ENCODE measurements at regions not wholly inside any gene's neighbourhood (a gene's known extent, or its start where the extent isn't known, plus 50 kb on each side); places are given as distances from the start of the nearest gene placed in this dataset.

DNA sequence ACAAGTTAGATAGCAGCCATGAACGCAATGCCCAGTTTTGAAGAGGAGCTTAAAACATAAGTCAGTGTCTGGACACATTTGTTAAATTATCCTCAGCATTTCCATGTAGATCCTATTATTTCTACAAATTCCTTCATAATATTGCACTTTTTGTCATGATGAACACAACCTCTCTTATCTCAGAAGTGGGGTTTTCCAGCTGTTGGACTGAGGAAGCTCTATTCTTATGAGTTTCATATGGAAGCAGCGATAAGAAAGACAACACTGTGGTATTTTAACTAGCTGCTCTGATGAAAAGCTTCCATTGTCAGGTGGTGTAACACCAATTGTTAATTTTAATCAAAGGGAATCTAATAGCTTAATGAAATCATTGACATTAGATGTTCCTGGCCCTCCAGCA lies 308.7 kb downstream of the GBA3 start (continued):
- TF ChIP-seq, protein P1, sequence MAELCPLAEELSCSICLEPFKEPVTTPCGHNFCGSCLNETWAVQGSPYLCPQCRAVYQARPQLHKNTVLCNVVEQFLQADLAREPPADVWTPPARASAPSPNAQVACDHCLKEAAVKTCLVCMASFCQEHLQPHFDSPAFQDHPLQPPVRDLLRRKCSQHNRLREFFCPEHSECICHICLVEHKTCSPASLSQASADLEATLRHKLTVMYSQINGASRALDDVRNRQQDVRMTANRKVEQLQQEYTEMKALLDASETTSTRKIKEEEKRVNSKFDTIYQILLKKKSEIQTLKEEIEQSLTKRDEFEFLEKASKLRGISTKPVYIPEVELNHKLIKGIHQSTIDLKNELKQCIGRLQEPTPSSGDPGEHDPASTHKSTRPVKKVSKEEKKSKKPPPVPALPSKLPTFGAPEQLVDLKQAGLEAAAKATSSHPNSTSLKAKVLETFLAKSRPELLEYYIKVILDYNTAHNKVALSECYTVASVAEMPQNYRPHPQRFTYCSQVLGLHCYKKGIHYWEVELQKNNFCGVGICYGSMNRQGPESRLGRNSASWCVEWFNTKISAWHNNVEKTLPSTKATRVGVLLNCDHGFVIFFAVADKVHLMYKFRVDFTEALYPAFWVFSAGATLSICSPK (IDR thresholded peaks at IDR 0.05; ENCODE audit: borderline replicate concordance), result no peak
- TF ChIP-seq ATF1 (CRISPR knock-in tag; IDR thresholded peaks at IDR 0.05) (no peak), ATF1 (tag; IDR thresholded peaks at IDR 0.05) (no peak), CREM (IDR thresholded peaks at IDR 0.05; ENCODE audit: low read depth) (no peak), CCNT2 (IDR thresholded peaks at IDR 0.05; ENCODE audit: borderline replicate concordance, extremely low read depth, insufficient read length, low read depth, low read length) (peak; percentile 27), DPF2 (IDR thresholded peaks at IDR 0.05) (peak; percentile 64), ZNF830 (CRISPR knock-in tag; IDR thresholded peaks at IDR 0.05) (no peak), EP400 (IDR thresholded peaks at IDR 0.05) (no peak), HNRNPUL1 (IDR thresholded peaks at IDR 0.05; ENCODE audit: low read length) (no peak), DDX20 (tag; IDR thresholded peaks at IDR 0.05; ENCODE audit: low read depth) (no peak), ZNF174 (CRISPR knock-in tag; IDR thresholded peaks at IDR 0.05) (no peak)
- TF ChIP-seq, protein P2, sequence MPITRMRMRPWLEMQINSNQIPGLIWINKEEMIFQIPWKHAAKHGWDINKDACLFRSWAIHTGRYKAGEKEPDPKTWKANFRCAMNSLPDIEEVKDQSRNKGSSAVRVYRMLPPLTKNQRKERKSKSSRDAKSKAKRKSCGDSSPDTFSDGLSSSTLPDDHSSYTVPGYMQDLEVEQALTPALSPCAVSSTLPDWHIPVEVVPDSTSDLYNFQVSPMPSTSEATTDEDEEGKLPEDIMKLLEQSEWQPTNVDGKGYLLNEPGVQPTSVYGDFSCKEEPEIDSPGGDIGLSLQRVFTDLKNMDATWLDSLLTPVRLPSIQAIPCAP (CRISPR knock-in tag; IDR thresholded peaks at IDR 0.05; ENCODE audit: borderline replicate concordance), result no peak
- TF ChIP-seq, protein P3, sequence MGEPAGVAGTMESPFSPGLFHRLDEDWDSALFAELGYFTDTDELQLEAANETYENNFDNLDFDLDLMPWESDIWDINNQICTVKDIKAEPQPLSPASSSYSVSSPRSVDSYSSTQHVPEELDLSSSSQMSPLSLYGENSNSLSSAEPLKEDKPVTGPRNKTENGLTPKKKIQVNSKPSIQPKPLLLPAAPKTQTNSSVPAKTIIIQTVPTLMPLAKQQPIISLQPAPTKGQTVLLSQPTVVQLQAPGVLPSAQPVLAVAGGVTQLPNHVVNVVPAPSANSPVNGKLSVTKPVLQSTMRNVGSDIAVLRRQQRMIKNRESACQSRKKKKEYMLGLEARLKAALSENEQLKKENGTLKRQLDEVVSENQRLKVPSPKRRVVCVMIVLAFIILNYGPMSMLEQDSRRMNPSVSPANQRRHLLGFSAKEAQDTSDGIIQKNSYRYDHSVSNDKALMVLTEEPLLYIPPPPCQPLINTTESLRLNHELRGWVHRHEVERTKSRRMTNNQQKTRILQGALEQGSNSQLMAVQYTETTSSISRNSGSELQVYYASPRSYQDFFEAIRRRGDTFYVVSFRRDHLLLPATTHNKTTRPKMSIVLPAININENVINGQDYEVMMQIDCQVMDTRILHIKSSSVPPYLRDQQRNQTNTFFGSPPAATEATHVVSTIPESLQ (CRISPR knock-in tag; IDR thresholded peaks at IDR 0.05), result no peak
- TF ChIP-seq, protein P4, sequence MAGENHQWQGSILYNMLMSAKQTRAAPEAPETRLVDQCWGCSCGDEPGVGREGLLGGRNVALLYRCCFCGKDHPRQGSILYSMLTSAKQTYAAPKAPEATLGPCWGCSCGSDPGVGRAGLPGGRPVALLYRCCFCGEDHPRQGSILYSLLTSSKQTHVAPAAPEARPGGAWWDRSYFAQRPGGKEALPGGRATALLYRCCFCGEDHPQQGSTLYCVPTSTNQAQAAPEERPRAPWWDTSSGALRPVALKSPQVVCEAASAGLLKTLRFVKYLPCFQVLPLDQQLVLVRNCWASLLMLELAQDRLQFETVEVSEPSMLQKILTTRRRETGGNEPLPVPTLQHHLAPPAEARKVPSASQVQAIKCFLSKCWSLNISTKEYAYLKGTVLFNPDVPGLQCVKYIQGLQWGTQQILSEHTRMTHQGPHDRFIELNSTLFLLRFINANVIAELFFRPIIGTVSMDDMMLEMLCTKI (IDR thresholded peaks at IDR 0.05; ENCODE audit: partially characterized antibody), result no peak
- TF ChIP-seq, protein P5, sequence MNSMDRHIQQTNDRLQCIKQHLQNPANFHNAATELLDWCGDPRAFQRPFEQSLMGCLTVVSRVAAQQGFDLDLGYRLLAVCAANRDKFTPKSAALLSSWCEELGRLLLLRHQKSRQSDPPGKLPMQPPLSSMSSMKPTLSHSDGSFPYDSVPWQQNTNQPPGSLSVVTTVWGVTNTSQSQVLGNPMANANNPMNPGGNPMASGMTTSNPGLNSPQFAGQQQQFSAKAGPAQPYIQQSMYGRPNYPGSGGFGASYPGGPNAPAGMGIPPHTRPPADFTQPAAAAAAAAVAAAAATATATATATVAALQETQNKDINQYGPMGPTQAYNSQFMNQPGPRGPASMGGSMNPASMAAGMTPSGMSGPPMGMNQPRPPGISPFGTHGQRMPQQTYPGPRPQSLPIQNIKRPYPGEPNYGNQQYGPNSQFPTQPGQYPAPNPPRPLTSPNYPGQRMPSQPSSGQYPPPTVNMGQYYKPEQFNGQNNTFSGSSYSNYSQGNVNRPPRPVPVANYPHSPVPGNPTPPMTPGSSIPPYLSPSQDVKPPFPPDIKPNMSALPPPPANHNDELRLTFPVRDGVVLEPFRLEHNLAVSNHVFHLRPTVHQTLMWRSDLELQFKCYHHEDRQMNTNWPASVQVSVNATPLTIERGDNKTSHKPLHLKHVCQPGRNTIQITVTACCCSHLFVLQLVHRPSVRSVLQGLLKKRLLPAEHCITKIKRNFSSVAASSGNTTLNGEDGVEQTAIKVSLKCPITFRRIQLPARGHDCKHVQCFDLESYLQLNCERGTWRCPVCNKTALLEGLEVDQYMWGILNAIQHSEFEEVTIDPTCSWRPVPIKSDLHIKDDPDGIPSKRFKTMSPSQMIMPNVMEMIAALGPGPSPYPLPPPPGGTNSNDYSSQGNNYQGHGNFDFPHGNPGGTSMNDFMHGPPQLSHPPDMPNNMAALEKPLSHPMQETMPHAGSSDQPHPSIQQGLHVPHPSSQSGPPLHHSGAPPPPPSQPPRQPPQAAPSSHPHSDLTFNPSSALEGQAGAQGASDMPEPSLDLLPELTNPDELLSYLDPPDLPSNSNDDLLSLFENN (IDR thresholded peaks at IDR 0.05; ENCODE audit: low read depth in 2 of 2, low read length in 2 of 2), result 0 out of 4 replicates have a peak, but pooled peaks of 1 of the 2 experiments have one; percentile 50
- TF ChIP-seq, protein P6, sequence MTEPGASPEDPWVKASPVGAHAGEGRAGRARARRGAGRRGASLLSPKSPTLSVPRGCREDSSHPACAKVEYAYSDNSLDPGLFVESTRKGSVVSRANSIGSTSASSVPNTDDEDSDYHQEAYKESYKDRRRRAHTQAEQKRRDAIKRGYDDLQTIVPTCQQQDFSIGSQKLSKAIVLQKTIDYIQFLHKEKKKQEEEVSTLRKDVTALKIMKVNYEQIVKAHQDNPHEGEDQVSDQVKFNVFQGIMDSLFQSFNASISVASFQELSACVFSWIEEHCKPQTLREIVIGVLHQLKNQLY (CRISPR knock-in tag; conservative IDR thresholded peaks at IDR 0.05), result no peak
- TF ChIP-seq, protein P7, sequence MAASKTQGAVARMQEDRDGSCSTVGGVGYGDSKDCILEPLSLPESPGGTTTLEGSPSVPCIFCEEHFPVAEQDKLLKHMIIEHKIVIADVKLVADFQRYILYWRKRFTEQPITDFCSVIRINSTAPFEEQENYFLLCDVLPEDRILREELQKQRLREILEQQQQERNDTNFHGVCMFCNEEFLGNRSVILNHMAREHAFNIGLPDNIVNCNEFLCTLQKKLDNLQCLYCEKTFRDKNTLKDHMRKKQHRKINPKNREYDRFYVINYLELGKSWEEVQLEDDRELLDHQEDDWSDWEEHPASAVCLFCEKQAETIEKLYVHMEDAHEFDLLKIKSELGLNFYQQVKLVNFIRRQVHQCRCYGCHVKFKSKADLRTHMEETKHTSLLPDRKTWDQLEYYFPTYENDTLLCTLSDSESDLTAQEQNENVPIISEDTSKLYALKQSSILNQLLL (CRISPR knock-in tag; IDR thresholded peaks at IDR 0.05; ENCODE audit: borderline replicate concordance), result no peak

All from K562 (cell line).